ENCODE measurements at regions not wholly inside any gene's neighbourhood (a gene's known extent, or its start where the extent isn't known, plus 50 kb on each side); places are given as distances from the start of the nearest gene placed in this dataset.

DNA sequence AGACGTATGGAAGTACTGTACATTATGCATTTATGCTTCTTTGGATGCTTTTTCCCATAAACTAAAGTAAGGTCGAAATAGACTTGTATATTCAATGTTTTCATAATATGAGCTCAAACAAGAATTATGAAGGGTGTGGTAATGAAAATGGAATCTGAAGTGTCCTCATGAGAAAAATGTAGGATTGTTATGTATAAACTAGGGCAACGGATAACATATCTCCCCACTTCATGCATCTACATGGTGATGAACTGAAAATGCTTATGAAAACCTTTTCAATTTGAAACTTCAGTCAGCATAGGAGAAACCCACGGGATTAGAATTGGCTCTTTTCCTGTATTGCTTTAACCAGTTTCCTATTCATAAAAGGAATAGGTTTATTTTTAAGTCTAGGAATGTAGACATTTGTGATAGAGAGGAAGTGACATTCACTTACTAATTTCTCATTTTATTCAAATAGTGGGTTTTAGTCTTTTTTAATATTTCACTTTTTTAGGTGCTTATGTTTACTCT is 608.2 kb upstream of the GCFC2 start:
- POLR2A ChIA-PET (ENCODE audit: low non-redundant PET) = no interaction called here
- CTCF ChIA-PET = no interaction called here
- no peak overlapping the region for H3K27ac ChIP-seq

DNA sequence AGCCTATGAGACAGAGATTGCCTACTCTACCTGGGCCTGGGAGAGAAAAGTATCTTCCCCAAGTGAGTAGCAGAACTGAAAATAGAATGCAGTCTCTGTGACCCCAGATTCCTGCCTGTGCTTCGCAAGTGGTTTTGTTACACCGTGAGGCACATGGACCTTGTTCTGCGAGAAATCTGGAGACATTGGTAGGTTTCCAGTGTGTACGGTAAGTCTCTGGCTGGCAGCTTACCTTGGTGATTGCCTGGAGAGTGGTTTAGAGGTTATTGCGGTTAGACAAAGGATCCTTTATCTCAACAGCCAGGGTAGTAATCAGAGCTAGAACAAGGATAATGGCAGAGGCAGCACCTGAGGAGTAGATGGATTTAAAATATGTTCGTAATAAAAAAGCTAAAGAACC is 606.0 kb upstream of the GCFC2 start:
- no peak for DNase-seq (ENCODE audit: low spot score)
- TF ChIP-seq, protein P1, sequence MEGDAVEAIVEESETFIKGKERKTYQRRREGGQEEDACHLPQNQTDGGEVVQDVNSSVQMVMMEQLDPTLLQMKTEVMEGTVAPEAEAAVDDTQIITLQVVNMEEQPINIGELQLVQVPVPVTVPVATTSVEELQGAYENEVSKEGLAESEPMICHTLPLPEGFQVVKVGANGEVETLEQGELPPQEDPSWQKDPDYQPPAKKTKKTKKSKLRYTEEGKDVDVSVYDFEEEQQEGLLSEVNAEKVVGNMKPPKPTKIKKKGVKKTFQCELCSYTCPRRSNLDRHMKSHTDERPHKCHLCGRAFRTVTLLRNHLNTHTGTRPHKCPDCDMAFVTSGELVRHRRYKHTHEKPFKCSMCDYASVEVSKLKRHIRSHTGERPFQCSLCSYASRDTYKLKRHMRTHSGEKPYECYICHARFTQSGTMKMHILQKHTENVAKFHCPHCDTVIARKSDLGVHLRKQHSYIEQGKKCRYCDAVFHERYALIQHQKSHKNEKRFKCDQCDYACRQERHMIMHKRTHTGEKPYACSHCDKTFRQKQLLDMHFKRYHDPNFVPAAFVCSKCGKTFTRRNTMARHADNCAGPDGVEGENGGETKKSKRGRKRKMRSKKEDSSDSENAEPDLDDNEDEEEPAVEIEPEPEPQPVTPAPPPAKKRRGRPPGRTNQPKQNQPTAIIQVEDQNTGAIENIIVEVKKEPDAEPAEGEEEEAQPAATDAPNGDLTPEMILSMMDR (conservative IDR thresholded peaks at IDR 0.05; ENCODE audit: low read depth) = no peak
- ChIA-PET POLR2A (ENCODE audit: low non-redundant PET) (no interaction called here), CTCF (no interaction called here)
- no peak overlapping the region for H3K27ac ChIP-seq

More for the DNA sequence above, 608.2 kb upstream of the GCFC2 start:
- TF ChIP-seq, protein P1 (conservative IDR thresholded peaks at IDR 0.05; ENCODE audit: low read depth) = no peak
- no peak for DNase-seq (ENCODE audit: low spot score)

DNA sequence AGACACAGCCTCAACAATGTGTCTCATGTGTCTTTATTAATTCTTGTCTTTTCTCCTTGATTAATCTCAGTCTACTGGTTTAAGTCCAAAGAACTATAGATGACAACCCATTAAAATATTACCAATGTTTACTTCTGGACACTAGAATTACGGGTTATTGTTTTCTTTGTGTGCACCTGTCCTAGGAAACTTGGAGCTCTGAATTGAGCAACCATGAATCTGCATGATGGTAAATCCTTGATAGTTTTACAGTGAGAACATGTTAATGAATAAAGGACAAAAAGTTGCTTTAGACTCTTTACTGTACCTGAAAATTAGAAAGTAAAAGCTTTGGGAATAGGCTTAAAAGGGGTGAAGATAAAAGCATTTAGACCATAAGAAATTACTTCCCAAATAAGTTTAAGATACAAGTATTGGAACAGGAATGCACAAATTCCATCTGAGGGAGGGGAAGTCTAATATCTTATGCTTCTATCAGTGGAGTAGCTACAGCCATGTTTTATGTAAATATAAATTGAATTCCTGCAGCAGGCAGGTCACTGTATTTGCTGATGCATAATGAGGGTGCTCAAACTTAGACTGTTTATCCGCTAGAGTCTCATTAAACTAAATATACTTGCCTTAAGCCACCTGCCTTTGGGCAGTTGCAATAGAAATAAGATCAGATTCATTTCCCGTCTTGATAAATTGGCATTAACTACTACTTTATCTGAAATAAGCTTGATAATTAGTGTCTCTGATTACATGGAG is 603.7 kb upstream of the GCFC2 start:
- DNase-seq (ENCODE audit: low spot score) = no peak
- ChIA-PET CTCF (no interaction called here), POLR2A (ENCODE audit: low non-redundant PET) (no interaction called here)
- no peak overlapping the region for H3K27ac ChIP-seq
- TF ChIP-seq, protein P1 (conservative IDR thresholded peaks at IDR 0.05; ENCODE audit: low read depth) = no peak

DNA sequence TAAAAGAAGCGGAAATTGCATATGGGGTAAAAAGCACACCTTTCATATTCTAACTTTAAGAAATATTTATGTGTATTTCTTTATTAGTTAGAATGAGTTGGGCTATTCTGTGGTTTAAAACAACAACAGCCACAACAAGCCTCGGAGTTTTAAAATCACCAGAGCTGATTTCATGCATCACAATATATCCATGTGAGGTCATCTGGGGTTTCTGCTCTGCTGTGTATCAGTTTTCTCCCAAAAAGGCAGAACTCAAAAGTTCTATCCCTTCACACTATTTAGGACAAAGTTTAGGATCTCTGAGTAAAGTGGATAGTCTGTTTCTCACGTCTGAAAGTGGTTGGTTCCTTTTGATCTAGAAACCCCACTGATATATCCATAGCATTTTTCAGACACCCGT is 601.5 kb upstream of the GCFC2 start:
- TF ChIP-seq, protein P1 (conservative IDR thresholded peaks at IDR 0.05; ENCODE audit: low read depth) = no peak
- no peak overlapping the region for H3K27ac ChIP-seq
- CTCF ChIA-PET = no interaction called here
- no peak for DNase-seq (ENCODE audit: low spot score)
- POLR2A ChIA-PET (ENCODE audit: low non-redundant PET) = no interaction called here

DNA sequence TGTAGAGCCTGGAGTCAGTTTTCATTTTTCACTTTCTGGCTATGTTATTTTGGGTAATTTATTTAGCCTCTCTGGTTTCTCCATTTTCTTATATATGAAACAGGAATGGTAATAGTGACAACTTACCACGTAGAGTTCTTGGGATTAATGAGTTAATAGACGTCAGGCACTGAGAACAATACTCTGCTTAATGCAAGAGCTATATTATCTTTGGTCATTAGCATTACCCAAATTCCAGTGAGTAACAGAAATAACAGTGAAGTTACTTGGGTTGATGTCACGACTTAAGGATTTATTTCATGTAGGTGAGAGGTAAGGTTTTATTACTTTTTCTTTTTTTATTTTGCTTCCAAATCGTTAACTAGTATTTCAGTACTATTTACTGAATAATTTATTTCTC is 601.0 kb upstream of the GCFC2 start:
- DNase-seq (ENCODE audit: low spot score) = no peak
- TF ChIP-seq, protein P1 (conservative IDR thresholded peaks at IDR 0.05; ENCODE audit: low read depth) = no peak
- ChIA-PET POLR2A (ENCODE audit: low non-redundant PET) (no interaction called here), CTCF (no interaction called here)
- H3K27ac ChIP-seq = no peak overlapping the region

DNA sequence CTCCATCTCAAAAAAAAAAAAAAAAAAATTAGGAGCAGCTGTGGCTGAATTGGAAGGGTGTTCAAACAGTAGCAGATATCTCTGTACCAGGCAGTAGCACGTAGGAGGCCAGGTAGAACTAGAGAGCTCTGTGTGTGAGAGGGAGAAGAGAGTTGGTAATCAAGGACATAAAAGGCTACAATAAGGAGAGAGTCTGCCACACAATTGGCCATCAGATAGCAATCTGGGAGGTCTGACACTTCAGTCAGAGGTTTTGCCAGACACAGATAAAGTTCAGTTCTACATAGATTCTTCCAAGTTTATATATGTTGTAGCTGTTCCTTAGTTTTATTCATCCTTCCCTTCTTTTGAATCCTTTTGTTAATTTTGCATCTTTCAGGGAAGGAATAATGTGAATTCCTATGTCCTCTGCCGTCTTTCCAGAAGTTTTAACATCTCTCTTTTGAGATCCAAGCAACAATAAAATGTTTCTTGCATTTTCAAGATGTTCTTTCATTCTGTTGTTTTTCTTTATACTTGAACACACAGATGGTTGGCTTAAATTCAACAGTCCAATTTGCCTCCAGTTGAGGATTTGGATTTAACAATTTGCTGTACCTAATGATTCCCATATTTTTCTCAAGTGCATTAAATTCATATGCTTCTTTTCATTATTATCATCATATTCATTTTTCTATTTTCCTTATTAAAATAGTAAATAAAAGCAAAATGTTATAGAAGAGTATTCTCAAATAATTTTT is 600.3 kb upstream of the GCFC2 start:
- no peak overlapping the region for H3K27ac ChIP-seq
- ChIA-PET POLR2A (ENCODE audit: low non-redundant PET) (no interaction called here), CTCF (interaction anchor here (0.6 kb wide), 1 partner anchor 1262 kb away, joined by 3 read pairs; no protein-coding TSS in a partner anchor)
- DNase-seq (ENCODE audit: low spot score) = no peak
- TF ChIP-seq, protein P1 (conservative IDR thresholded peaks at IDR 0.05; ENCODE audit: low read depth) = no peak

Measured in RWPE1 (cell line).